GM19463 (cell line): ENCODE measurements at regions not wholly inside any gene's neighbourhood (a gene's known extent, or its start where the extent isn't known, plus 50 kb on each side); places are given as distances from the start of the nearest gene placed in this dataset.
"Not testable (repeated sequence)": the region's sequence is repeated elsewhere in the genome, so short reads cannot be mapped to it uniquely, and the experiment has no call there.

ENCODE experiments used
- ATAC-seq: cut with Tn5 transposase; IDR thresholded peaks from one replicate; pipeline ENCODE4 v1.9.1; 2021; ENCODE audit warnings: mild to moderate bottlenecking, moderate library complexity; ENCODE audit not compliant: unreplicated experiment

DNA sequence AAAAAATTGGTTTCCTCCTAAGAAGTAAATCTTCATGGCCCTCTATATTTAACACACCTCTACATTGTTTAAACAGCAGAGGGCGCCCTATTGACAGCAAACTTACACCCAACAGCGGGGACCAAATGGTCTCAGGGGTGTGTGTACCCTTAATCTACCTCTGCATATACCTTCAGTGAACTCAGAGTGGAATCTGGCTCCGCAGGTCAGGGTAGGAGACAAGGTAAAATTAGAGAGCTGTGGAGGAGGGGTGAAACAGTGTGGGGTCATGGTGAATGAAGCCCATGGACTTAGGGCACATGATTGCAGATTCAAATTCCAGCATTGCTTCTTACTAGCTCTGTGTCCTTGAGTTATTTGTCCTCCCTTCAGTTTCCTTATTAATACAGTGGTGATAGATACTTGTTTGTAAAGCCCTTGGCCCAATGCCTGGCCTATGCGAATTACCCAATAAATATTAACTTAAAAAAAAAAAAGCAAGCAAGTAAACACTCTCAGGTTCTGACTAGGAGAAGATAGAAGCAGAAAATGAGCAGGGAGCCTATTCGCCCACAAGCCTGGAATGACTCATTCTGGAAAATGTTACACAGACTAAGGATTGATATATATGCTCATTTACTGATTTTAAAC, 122.9 kb downstream of the CAVIN4 start:
- no peak for ATAC-seq

DNA sequence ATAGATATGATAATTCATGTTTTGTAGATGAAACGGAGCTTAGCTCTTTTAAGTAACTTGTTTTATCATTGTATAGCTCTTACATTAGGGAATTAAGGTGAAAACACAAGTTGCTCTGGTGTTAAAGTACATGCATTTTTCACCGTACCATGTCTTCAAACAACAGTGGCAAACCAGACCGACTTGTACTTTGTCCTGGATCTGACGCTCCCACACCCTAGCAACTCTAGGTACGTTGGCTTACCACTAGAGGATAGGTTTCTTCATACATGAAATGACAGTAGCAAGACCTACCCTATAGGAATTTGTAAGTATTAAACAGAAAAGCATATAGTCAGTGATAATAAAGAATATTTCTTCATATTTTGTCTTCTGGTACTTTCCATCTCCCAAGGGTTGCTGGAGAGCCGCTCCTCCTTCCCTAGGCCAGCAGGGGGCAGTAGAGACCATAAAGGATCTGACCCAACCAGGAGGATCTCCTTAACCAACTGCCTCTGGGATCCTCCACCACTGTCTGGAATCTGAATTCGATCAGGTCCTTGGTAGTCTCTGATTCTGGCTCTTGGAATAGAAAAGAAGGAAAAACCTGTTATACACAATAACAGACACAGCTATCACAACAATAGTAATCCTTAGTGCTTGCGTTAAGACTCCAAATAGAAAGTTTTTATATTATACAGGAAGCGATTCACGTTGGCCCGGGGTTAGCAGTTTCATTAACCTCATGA, 136.7 kb downstream of the CAVIN4 start:
- ATAC-seq = peak; percentile 80

- ATAC-seq = no peak
Observed at GRCh38 chr9:100715100-100715380, 137.2 kb downstream of the CAVIN4 start.

- ATAC-seq = no peak
Observed at GRCh38 chr9:100718717-100719116, 140.8 kb downstream of the CAVIN4 start.

GRCh38 chr9:100720922-100721321, 143.0 kb downstream of the CAVIN4 start:
- no peak for ATAC-seq

GRCh38 chr9:100724886-100725285, 147.0 kb downstream of the CAVIN4 start:
- no peak for ATAC-seq

- no peak for ATAC-seq
Observed at GRCh38 chr9:100725371-100725770, 147.5 kb downstream of the CAVIN4 start.

- no peak for ATAC-seq
Observed at GRCh38 chr9:100729336-100729895, 151.5 kb downstream of the CAVIN4 start.

GRCh38 chr9:100730086-100730485, 152.2 kb downstream of the CAVIN4 start:
- no peak for ATAC-seq

DNA sequence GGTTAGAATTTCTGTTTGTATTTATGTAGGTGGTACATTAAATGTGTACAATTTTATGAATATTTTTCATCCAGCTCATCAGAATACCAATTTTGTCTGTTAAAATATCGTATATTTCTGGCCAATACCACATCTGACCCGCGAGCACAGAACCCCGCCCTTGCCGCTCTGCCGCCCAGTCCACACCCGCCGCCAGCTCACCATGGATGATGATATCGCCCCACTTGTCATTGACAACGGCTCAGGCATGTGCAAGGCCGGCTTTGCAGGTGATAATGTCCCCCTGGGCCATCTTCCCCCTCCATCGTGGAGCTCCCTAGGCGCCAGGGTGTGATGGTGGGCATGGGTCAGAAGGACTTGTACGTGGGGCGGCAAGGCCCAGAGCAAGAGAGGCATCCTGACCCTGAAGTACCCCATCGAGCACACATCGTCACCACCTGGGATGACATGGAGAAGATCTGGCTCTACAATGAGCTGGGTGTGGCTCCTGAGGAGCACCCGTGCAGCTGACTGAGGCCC, 153.2 kb downstream of the CAVIN4 start:
- no peak for ATAC-seq

GRCh38 chr9:100731557-100731956, 153.7 kb downstream of the CAVIN4 start:
- no peak for ATAC-seq

GRCh38 chr9:100739208-100739607, 161.3 kb downstream of the CAVIN4 start:
- ATAC-seq = no peak

DNA sequence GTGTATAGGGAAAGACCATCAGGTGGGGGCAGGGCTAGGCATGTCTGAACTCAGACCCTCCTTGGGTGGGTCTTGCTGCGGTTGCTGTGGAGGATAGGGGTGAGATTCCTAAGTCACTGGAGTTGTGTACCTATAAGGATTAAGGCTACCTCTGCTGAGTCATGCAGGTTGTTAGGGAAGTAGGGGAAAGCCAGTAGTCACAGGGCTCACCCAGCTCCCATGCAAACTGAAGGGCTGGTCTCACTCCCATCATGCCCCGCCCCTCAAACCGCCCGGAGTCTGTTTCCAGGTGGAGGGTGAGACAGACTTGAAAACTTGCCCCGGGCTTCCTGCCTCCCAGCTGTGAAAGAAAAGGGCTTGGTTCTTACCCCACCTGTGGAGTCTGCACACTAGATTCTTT, 161.8 kb downstream of the CAVIN4 start:
- no peak for ATAC-seq

- ATAC-seq = not testable (repeated sequence)
Observed at GRCh38 chr9:100748930-100749329, 171.1 kb downstream of the CAVIN4 start.

GRCh38 chr9:100756217-100756616, 178.3 kb downstream of the CAVIN4 start:
- ATAC-seq = no peak

- ATAC-seq = no peak
Observed at GRCh38 chr9:100759215-100759614, 181.3 kb downstream of the CAVIN4 start.

DNA sequence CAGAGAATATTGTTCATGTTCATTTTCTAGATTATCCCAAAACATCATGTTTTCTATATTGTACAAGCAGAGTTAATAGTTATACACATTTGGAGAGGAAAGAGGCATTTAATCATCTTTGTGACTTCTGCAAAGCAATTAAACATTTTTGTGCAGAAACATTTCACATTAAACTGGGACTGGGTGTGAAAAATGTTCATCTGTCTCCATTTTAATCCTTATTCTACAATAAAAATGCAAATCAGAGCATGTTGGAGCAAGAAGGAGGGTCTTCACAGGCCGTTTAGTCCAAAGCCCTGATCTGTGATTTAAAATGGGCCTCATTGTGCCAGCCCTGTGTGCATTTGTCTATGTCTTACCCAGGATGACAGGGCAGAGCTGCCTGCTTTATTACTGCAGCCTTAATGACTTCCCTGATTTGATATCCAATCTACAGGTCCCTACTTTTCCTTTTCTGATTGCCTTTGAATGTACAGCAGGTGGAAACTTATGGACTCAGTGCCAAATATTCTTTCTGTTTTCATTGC, 183.5 kb downstream of the CAVIN4 start:
- no peak for ATAC-seq

- ATAC-seq = no peak
Observed at GRCh38 chr9:100774326-100774725, 196.4 kb downstream of the CAVIN4 start.

DNA sequence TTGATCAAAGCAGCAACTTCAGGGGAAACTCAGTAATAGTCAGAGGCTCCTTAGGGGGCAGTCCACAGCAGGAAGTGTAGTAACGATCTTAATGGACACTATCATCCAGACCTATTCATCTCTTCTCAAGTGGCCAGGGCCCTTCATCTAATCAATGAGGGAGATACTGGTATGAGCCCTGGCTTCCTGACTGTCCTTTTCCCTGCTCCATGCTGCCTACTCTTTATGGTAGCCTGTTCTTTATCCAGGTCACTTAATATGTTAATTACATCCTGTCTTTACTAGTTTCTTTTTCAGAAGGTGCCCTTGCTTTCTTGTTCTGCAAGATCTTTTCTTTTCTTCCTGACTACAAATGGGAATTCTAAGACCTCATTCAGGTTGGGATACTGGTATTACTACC, 197.1 kb downstream of the CAVIN4 start:
- no peak for ATAC-seq

DNA sequence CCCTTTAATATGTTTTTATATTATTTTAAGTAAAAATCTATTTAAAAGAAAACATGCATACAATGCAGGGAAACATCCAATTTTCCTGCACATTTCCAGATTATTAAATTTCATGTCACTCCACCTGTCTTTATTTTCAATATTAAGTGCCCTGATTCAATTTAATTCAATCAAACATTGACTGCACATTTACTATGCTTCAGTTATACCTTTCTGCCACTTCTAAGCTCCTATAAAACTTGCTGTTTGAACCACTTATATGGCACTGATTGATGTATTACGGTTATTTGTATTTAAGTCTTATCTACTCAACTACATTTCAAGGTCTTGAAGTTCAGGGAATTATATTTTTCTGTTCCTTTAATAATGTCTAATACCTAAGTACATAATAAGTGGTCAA, 198.0 kb downstream of the CAVIN4 start:
- ATAC-seq = no peak

GRCh38 chr9:100784755-100785154, 206.9 kb downstream of the CAVIN4 start:
- no peak for ATAC-seq

DNA sequence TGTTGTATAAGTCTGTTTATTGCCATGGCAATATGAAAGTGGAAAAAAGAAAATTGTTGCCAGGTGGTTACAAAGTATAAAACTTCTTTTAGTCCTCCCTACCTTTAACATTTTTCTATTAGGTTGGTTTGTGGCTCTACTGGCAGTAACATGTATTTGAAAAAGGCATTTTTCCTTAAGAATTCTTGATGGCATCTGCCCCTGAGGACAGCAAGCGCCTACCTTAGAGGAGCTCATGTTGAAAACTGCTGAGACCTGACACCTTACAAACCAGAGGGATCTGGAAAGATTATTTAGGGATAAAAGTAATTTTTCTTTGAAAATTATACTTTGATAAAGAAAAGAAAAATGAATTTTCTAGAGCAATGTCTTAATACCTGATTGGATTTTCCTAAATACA, 208.1 kb downstream of the CAVIN4 start:
- ATAC-seq = no peak
